OCI-LY1 (cell line): ENCODE measurements at regions not wholly inside any gene's neighbourhood (a gene's known extent, or its start where the extent isn't known, plus 50 kb on each side); places are given as distances from the start of the nearest gene placed in this dataset.

Source experiments
- EZH2 ChIP-seq: fragments of 200-600 bp; sonication (generic), shearing (Covaris generic); IDR thresholded peaks from 2 replicates; pipeline ENCODE4 v1.8.0; 2017; ENCODE audit warnings: borderline replicate concordance, mixed run types, mild to moderate bottlenecking, antibody characterized with exemption, low read length, moderate library complexity, mixed read lengths
- TF ChIP-seq, protein P1 (sequence below): fragments of 200-600 bp; sonication (generic), shearing (Covaris generic); IDR thresholded peaks from 2 replicates; pipeline ENCODE4 v1.5.1; 2017; ENCODE audit warnings: mild to moderate bottlenecking, antibody characterized with exemption, low read length, moderate library complexity, mixed read lengths

DNA sequence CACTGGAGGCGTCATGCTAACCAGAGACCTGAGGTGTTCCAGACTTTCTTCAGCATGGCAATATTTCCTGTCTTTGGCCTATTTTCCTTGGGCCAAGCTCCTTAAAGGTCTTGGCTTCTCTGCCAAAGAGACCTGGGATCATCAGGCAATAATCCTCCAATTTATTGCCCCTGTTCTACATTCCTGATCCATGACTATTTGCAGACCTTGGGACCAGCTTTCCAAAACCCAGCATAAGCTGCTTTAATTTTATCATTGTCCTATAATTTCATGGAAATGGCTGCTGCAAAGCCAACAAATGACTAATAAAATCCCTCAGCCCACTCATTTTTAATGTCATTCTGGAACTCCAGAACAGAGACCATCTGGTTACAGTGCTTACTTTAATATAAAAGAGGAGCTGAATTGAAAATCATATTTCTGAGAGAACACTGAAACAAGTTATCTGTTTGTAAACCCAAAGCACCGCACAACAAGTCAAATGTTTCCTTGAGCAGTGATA lies 166.9 kb upstream of the BTG1 start:
- TF ChIP-seq, protein P1, sequence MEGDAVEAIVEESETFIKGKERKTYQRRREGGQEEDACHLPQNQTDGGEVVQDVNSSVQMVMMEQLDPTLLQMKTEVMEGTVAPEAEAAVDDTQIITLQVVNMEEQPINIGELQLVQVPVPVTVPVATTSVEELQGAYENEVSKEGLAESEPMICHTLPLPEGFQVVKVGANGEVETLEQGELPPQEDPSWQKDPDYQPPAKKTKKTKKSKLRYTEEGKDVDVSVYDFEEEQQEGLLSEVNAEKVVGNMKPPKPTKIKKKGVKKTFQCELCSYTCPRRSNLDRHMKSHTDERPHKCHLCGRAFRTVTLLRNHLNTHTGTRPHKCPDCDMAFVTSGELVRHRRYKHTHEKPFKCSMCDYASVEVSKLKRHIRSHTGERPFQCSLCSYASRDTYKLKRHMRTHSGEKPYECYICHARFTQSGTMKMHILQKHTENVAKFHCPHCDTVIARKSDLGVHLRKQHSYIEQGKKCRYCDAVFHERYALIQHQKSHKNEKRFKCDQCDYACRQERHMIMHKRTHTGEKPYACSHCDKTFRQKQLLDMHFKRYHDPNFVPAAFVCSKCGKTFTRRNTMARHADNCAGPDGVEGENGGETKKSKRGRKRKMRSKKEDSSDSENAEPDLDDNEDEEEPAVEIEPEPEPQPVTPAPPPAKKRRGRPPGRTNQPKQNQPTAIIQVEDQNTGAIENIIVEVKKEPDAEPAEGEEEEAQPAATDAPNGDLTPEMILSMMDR, result no peak
- TF ChIP-seq EZH2, result no peak
